ENCODE measurements at regions not wholly inside any gene's neighbourhood (a gene's known extent, or its start where the extent isn't known, plus 50 kb on each side); places are given as distances from the start of the nearest gene placed in this dataset.

DNA sequence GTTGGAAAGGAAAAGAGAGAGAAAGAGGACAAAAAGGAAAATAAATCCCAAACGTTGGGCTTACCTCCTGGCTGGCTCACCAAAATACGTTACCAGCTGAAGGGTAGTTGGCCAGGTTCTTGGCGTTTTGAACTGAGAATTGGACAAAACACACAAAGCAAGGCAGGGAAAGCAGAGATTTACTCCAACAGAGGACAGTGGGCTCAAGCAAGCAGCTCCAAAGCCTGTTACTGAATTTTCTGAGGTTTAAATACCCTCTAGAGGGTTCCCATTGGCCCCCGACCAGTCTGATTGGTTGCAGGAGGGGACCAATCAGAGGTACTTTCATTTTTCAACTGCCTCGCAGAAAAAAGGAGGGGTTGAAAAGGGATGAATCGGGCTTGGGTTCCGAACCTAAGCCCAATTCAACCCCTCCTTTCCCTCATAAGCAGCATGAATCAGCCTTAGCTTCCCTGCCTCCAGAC, 55.6 kb upstream of the ALOX12 start:
- DNase-seq (ENCODE audit: low spot score), result no peak
- TF ChIP-seq, protein P1, sequence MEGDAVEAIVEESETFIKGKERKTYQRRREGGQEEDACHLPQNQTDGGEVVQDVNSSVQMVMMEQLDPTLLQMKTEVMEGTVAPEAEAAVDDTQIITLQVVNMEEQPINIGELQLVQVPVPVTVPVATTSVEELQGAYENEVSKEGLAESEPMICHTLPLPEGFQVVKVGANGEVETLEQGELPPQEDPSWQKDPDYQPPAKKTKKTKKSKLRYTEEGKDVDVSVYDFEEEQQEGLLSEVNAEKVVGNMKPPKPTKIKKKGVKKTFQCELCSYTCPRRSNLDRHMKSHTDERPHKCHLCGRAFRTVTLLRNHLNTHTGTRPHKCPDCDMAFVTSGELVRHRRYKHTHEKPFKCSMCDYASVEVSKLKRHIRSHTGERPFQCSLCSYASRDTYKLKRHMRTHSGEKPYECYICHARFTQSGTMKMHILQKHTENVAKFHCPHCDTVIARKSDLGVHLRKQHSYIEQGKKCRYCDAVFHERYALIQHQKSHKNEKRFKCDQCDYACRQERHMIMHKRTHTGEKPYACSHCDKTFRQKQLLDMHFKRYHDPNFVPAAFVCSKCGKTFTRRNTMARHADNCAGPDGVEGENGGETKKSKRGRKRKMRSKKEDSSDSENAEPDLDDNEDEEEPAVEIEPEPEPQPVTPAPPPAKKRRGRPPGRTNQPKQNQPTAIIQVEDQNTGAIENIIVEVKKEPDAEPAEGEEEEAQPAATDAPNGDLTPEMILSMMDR (IDR thresholded peaks at IDR 0.05; ENCODE audit: extremely low read depth, missing control alignments), result no peak

DNA sequence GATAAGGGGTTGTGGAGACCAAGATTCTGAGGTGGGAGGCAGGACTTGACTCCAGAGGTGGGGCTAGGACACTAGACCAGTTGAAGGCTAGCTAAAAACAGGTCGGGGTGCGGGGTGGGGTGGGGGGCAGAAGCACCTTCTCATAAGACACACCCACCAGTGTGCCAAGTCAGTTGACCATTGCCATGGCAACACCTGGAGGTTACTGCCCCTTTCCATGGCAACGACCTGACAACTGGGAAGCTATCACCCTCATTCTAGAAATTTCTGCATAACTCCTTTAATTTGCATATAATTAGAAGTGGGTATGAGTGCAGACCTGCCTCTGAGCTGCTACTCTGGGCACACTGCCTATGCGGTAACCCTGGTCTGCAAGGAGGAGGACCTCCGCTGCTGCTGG, 53.9 kb upstream of the ALOX12 start:
- DNase-seq (ENCODE audit: low spot score), result no peak
- TF ChIP-seq, protein P1 (IDR thresholded peaks at IDR 0.05; ENCODE audit: extremely low read depth, missing control alignments), result no peak

DNA sequence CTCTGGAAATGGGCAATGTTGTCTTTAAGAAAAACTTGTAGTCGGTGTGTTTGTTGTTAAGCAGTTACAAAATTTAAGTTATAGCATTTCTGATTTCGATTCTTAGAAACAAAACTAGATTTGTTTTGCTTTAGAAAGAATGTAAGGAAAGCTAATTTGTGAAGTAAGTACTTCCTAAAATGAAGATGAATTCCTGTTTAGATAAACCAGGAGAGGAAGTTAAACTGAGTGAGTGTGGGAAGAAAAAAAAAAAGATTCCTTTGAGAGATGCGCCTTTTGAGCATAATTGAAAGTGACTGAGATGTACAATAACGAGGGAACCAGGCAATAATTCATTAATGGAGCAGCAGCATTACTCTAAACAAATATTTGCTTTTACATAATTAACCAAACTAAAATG, 52.4 kb upstream of the ALOX12 start:
- DNase-seq (ENCODE audit: low spot score), result no peak
- TF ChIP-seq, protein P1 (IDR thresholded peaks at IDR 0.05; ENCODE audit: extremely low read depth, missing control alignments), result no peak

All from GM20000 (cell line).